ENCODE measurements at regions not wholly inside any gene's neighbourhood (a gene's known extent, or its start where the extent isn't known, plus 50 kb on each side); places are given as distances from the start of the nearest gene placed in this dataset.

DNA sequence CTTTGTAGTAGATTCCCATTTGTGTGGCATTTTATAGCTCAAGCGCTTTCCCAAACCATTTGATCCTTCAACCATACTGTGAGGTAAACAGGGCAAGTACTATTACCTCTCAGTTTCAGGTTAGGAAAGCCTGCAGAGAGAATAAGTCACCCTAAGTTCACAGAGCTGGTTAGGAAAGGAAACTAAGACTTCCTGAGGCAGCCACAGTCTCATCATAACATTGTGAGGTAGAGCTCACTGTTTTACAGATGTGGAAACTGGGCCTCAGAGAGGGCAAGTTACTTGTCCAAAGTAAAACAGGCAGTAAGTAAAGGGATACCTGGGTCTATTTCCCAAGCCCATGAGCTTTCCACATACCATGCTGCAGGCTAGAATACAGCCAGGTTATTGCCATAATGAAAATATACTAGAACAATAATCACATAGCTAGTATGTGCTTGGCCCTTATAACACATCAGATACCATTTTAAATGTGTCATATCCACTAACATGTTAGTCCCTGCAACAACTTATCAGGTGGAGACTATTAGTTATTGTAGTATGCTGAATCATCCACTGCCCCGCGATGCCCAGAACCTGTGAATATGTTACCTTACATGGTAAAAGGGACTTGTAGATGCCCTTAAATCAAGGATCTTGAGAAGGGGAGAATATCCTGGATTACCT is 150.9 kb upstream of the GRIP1 start:
- TF ChIP-seq, protein P1, sequence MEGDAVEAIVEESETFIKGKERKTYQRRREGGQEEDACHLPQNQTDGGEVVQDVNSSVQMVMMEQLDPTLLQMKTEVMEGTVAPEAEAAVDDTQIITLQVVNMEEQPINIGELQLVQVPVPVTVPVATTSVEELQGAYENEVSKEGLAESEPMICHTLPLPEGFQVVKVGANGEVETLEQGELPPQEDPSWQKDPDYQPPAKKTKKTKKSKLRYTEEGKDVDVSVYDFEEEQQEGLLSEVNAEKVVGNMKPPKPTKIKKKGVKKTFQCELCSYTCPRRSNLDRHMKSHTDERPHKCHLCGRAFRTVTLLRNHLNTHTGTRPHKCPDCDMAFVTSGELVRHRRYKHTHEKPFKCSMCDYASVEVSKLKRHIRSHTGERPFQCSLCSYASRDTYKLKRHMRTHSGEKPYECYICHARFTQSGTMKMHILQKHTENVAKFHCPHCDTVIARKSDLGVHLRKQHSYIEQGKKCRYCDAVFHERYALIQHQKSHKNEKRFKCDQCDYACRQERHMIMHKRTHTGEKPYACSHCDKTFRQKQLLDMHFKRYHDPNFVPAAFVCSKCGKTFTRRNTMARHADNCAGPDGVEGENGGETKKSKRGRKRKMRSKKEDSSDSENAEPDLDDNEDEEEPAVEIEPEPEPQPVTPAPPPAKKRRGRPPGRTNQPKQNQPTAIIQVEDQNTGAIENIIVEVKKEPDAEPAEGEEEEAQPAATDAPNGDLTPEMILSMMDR (conservative IDR thresholded peaks at IDR 0.05; ENCODE audit: low read length), result no peak
- no peak for TF ChIP-seq EZH2phosphoT487 (IDR thresholded peaks at IDR 0.05; ENCODE audit: borderline replicate concordance, low read depth, low read length)
